Liver (tissue), 8 donors: ENCODE measurements at regions not wholly inside any gene's neighbourhood (a gene's known extent, or its start where the extent isn't known, plus 50 kb on each side); places are given as distances from the start of the nearest gene placed in this dataset.

Source experiments
- DNase-seq: peaks from one replicate; pipeline ENCODE4 v3.0.0-alpha.2; 2017; ENCODE audit warnings: low spot score
- H3K27ac ChIP-seq, 2 donors: one replicate each; pipeline ENCODE4 v1.7.0; 2013; ENCODE audit warnings: inconsistent platforms in 2 of 2, low read length in 2 of 2, control low read depth in 1 of 2, low read depth in 1 of 2, mild to moderate bottlenecking in 1 of 2
- H3K27me3 ChIP-seq, 4 donors: one replicate each; pipeline versions ENCODE4 v1.6.1 to v1.7.0; 2013; ENCODE audit warnings: low read length in 3 of 4, inconsistent platforms in 1 of 4, mild to moderate bottlenecking in 1 of 4, moderate library complexity in 1 of 4; ENCODE audit not compliant: control insufficient read depth in 4 of 4, insufficient read depth in 4 of 4
- H3K36me3 ChIP-seq, 4 donors: one replicate each; pipeline versions ENCODE4 v1.6.1 to v1.7.0; 2013; ENCODE audit warnings: low read length in 3 of 4, mild to moderate bottlenecking in 3 of 4, low read depth in 1 of 4, moderate library complexity in 1 of 4; ENCODE audit not compliant: control insufficient read depth in 4 of 4, insufficient read depth in 3 of 4
- H3K4me1 ChIP-seq, 4 donors: one replicate each; pipeline versions ENCODE4 v1.6.1 to v1.7.0; 2013; ENCODE audit warnings: low read length in 3 of 4, mild to moderate bottlenecking in 3 of 4, moderate library complexity in 1 of 4; ENCODE audit not compliant: control insufficient read depth in 4 of 4, insufficient read depth in 4 of 4
- H3K4me3 ChIP-seq, 3 donors: one replicate each; pipeline versions ENCODE4 v1.6.1 to v1.7.0; 2013; ENCODE audit warnings: low read length in 3 of 3, control low read depth in 1 of 3, low read depth in 1 of 3, mild to moderate bottlenecking in 1 of 3
- H3K9ac ChIP-seq, 2 donors: one replicate each; pipeline ENCODE4 v1.7.0; 2013; ENCODE audit warnings: low read length in 2 of 2, mild to moderate bottlenecking in 2 of 2, moderate library complexity in 2 of 2, control low read depth in 1 of 2, low read depth in 1 of 2
- H3K9me3 ChIP-seq, 4 donors: one replicate each; pipeline versions ENCODE4 v1.6.1 to v1.7.0; 2013; ENCODE audit warnings: low read length in 3 of 4; ENCODE audit not compliant: control insufficient read depth in 4 of 4
- CTCF ChIP-seq: fragments of 150-350 bp; IDR thresholded peaks from 2 replicates; pipeline ENCODE4 v1.5.1; 2017; ENCODE audit warnings: improper control_type of control experiment, low read depth, low read length; ENCODE audit not compliant: missing input control
- EGR1 ChIP-seq, 2 donors: IDR thresholded peaks; 2 replicates each; pipeline ENCODE4 v1.6.1; 2016 to 2018; ENCODE audit warnings: antibody characterized with exemption in 2 of 2, low read depth in 2 of 2
- FOXA1 ChIP-seq: IDR thresholded peaks from 2 replicates; pipeline ENCODE4 v1.6.1; 2016; ENCODE audit warnings: antibody characterized with exemption
- FOXA2 ChIP-seq: IDR thresholded peaks from 2 replicates; pipeline ENCODE4 v1.6.1; 2016; ENCODE audit warnings: antibody characterized with exemption
- GABPA ChIP-seq, 2 donors: IDR thresholded peaks in 1 of 2; conservative IDR thresholded peaks in 1 of 2; 2 replicates each; pipeline ENCODE4 v1.6.1; 2016; ENCODE audit warnings: antibody characterized with exemption in 2 of 2, mild to moderate bottlenecking in 1 of 2, moderate library complexity in 1 of 2
- HNF4A ChIP-seq, 2 donors: conservative IDR thresholded peaks; 2 replicates each; pipeline ENCODE4 v1.6.1; 2016; ENCODE audit warnings: antibody characterized with exemption in 2 of 2, mild to moderate bottlenecking in 2 of 2
- HNF4G ChIP-seq: IDR thresholded peaks from 2 replicates; pipeline ENCODE4 v1.6.1; 2016; ENCODE audit warnings: antibody characterized with exemption
- JUND ChIP-seq, 2 donors: IDR thresholded peaks; 2 replicates each; pipeline ENCODE4 v1.6.1; 2016; ENCODE audit warnings: antibody characterized with exemption in 2 of 2
- MAX ChIP-seq: IDR thresholded peaks from 2 replicates; pipeline ENCODE4 v1.6.1; 2016; ENCODE audit warnings: antibody characterized with exemption
- NR2F2 ChIP-seq: IDR thresholded peaks from 2 replicates; pipeline ENCODE4 v1.6.1; 2016; ENCODE audit warnings: antibody characterized with exemption
- REST ChIP-seq: IDR thresholded peaks from 2 replicates; pipeline ENCODE4 v1.6.1; 2016; ENCODE audit warnings: antibody characterized with exemption, mild to moderate bottlenecking
- RXRA ChIP-seq, 2 donors: IDR thresholded peaks; 2 replicates each; pipeline ENCODE4 v1.6.1; 2017 to 2018; ENCODE audit warnings: antibody characterized with exemption in 2 of 2, mild to moderate bottlenecking in 1 of 2
- SP1 ChIP-seq: IDR thresholded peaks from 2 replicates; pipeline ENCODE4 v1.6.1; 2018; ENCODE audit warnings: antibody characterized with exemption, mild to moderate bottlenecking
- TAF1 ChIP-seq: conservative IDR thresholded peaks from 2 replicates; pipeline ENCODE4 v1.6.1; 2016; ENCODE audit warnings: antibody characterized with exemption, mild to moderate bottlenecking
- YY1 ChIP-seq: IDR thresholded peaks from 2 replicates; pipeline ENCODE4 v1.6.1; 2016; ENCODE audit warnings: antibody characterized with exemption, mild to moderate bottlenecking
- WGBS: extraction: QIAGEN DNeasy Blood & Tissue Kit; methylation state at CpG from one replicate; pipeline ENCODE4 v1.1.7; 2013; 5-methylcytosine and 5-hydroxymethylcytosine counted together
- donor health status: healthy.
- donor health status: healthy.
- donor health status: healthy.
- donor health status: healthy.
- donor health status: healthy.

- no peaks in the 10 kb centered on the region for H3K4me1 ChIP-seq
- TF ChIP-seq HNF4A (conservative IDR thresholded peaks at IDR 0.05) = no peak
- TF ChIP-seq NR2F2 = no peak
- TF ChIP-seq MAX = no peak
- TF ChIP-seq FOXA1 = no peak
- TF ChIP-seq SP1 = no peak
- no peak for TF ChIP-seq TAF1
- no peak for TF ChIP-seq JUND (IDR thresholded peaks at IDR 0.05)
- TF ChIP-seq FOXA2 = no peak
- no peak for TF ChIP-seq REST
- TF ChIP-seq HNF4G = no peak
- TF ChIP-seq RXRA (IDR thresholded peaks at IDR 0.05) = no peak
- no peak for TF ChIP-seq CTCF
- H3K36me3 ChIP-seq = no peaks in the 10 kb centered on the region
- 92% methylated on average over 16 of the region's 16 CpGs for WGBS
- H3K9me3 ChIP-seq = peaks cover 0 to 5% (median 0%) of the 10 kb centered on the region in 4 donors
- no peak overlapping the region for H3K4me3 ChIP-seq
- peak; percentile 23 for DNase-seq
- H3K27ac ChIP-seq = no peak overlapping the region
- no peak overlapping the region for H3K9ac ChIP-seq
- H3K27me3 ChIP-seq = no peaks in the 10 kb centered on the region
These were observed 295.0 kb upstream of the RTL1 start for GRCh38 chr14:101198398-101199027.

GRCh38 chr14:101199028-101199770 lies 295.7 kb upstream of the RTL1 start:
- Histone ChIP-seq H3K27me3 (no peaks in the 10 kb centered on the region), H3K36me3 (no peaks in the 10 kb centered on the region), H3K9me3 (peaks cover 0 to 5% (median 0%) of the 10 kb centered on the region in 4 donors), H3K4me3 (no peak overlapping the region), H3K9ac (no peak overlapping the region), H3K27ac (no peak overlapping the region), H3K4me1 (no peaks in the 10 kb centered on the region)
- WGBS = 84% methylated on average over 17 of the region's 17 CpGs
- DNase-seq = peak; percentile 16
- TF ChIP-seq HNF4G (no peak), GABPA (IDR thresholded peaks at IDR 0.05 in 1 of 2, conservative IDR thresholded peaks at IDR 0.05 in 1 of 2) (no peak), RXRA (IDR thresholded peaks at IDR 0.05) (no peak), JUND (IDR thresholded peaks at IDR 0.05) (no peak), YY1 (no peak), EGR1 (IDR thresholded peaks at IDR 0.05; ENCODE audit: low read depth in 2 of 2) (no peak), FOXA1 (no peak), MAX (no peak), NR2F2 (no peak), TAF1 (no peak), REST (no peak), SP1 (no peak), FOXA2 (no peak), CTCF (no peak), HNF4A (conservative IDR thresholded peaks at IDR 0.05) (no peak)
